ENCODE measurements at regions not wholly inside any gene's neighbourhood (a gene's known extent, or its start where the extent isn't known, plus 50 kb on each side); places are given as distances from the start of the nearest gene placed in this dataset.
"Not testable (repeated sequence)": the region's sequence is repeated elsewhere in the genome, so short reads cannot be mapped to it uniquely, and the experiment has no call there.

- DNase-seq = no peak
Measured at GRCh38 chr5:117681431-117682254, 1107.0 kb upstream of the SEMA6A start.

GRCh38 chr5:117680426-117680825, 1105.8 kb upstream of the SEMA6A start:
- no peak for DNase-seq

GRCh38 chr5:117679046-117679445, 1104.4 kb upstream of the SEMA6A start:
- no peak for DNase-seq

GRCh38 chr5:117675646-117676045, 1101.0 kb upstream of the SEMA6A start:
- no peak for DNase-seq

GRCh38 chr5:117671551-117671950, 1096.9 kb upstream of the SEMA6A start:
- no peak for DNase-seq

GRCh38 chr5:117667105-117667504, 1092.5 kb upstream of the SEMA6A start:
- no peak for DNase-seq

GRCh38 chr5:117665121-117665520, 1090.5 kb upstream of the SEMA6A start:
- DNase-seq = no peak

- no peak for DNase-seq
Measured at GRCh38 chr5:117662361-117662760, 1087.7 kb upstream of the SEMA6A start.

GRCh38 chr5:117657541-117657940, 1082.9 kb upstream of the SEMA6A start:
- no peak for DNase-seq

GRCh38 chr5:117652958-117653280, 1078.3 kb upstream of the SEMA6A start:
- no peak for DNase-seq

- DNase-seq = no peak
Measured at GRCh38 chr5:117652036-117652957, 1077.7 kb upstream of the SEMA6A start.

GRCh38 chr5:117649821-117650220, 1075.2 kb upstream of the SEMA6A start:
- no peak for DNase-seq

- DNase-seq = no peak
Measured at GRCh38 chr5:117645400-117645799, 1070.8 kb upstream of the SEMA6A start.

GRCh38 chr5:117638581-117638980, 1064.0 kb upstream of the SEMA6A start:
- no peak for DNase-seq

GRCh38 chr5:117633093-117633492, 1058.5 kb upstream of the SEMA6A start:
- no peak for DNase-seq

- DNase-seq = no peak
Measured at GRCh38 chr5:117624201-117624600, 1049.6 kb upstream of the SEMA6A start.

- no peak for DNase-seq
Measured at GRCh38 chr5:117623042-117623805, 1048.6 kb upstream of the SEMA6A start.

- DNase-seq = no peak
Measured at GRCh38 chr5:117621921-117622320, 1047.3 kb upstream of the SEMA6A start.

GRCh38 chr5:117615226-117615625, 1040.6 kb upstream of the SEMA6A start:
- no peak for DNase-seq

- DNase-seq = no peak
Measured at GRCh38 chr5:117614408-117614807, 1039.8 kb upstream of the SEMA6A start.

- no peak for DNase-seq
Measured at GRCh38 chr5:117604845-117605244, 1030.2 kb upstream of the SEMA6A start.

- DNase-seq = not testable (repeated sequence)
Measured at GRCh38 chr5:117599811-117600210, 1025.2 kb upstream of the SEMA6A start.

- DNase-seq = no peak
Measured at GRCh38 chr5:117594166-117594565, 1019.5 kb upstream of the SEMA6A start.

All from CD4-positive, alpha-beta T cell treated with Interleukin-21 for 1 hour (primary cell).